ENCODE measurements at regions not wholly inside any gene's neighbourhood (a gene's known extent, or its start where the extent isn't known, plus 50 kb on each side); places are given as distances from the start of the nearest gene placed in this dataset.

GRCh38 chr1:5329068-5329739 is 663.0 kb downstream of the NPHP4 start:
- no peak for TF ChIP-seq CTCF (IDR thresholded peaks at IDR 0.05)
- no peak for TF ChIP-seq POLR2AphosphoS5 (IDR thresholded peaks at IDR 0.05)
- no peak for TF ChIP-seq POLR2A (IDR thresholded peaks at IDR 0.05)
- no peak for TF ChIP-seq EP300 (IDR thresholded peaks at IDR 0.05; ENCODE audit: low read depth)
- H3K4me1 ChIP-seq: no peaks in the 10 kb centered on the region
- no peaks in the 10 kb centered on the region for H3K36me3 ChIP-seq
- no peak overlapping the region for H3K27ac ChIP-seq
- no peak overlapping the region for H3K4me3 ChIP-seq
- H3K27me3 ChIP-seq: no peaks in the 10 kb centered on the region
- WGBS, 2 donors (ENCODE audit: low coverage in 1 of 2): 63 to 66% methylated on average over 5 to 6 of the region's 6 CpGs
- H3K9me3 ChIP-seq: no peaks in the 10 kb centered on the region
- no peak for DNase-seq
- in situ Hi-C loops (cut with MboI; ENCODE audit: low pct_ligation_motif_present in 1 of 4, low pct_unique_long_range_greater_than_20kb in 1 of 4, low sequenced_read_pairs in 3 of 4): no loop called here
- intact Hi-C loops (cut with DNase I; ENCODE audit: low total_unique reads): no loop called here

- no peak overlapping the region for H3K27ac ChIP-seq
- TF ChIP-seq CTCF (IDR thresholded peaks at IDR 0.05) (no peak), EP300 (IDR thresholded peaks at IDR 0.05; ENCODE audit: low read depth) (no peak)
- no peaks in the 10 kb centered on the region for H3K27me3 ChIP-seq
- in situ Hi-C loops (cut with MboI; ENCODE audit: low pct_ligation_motif_present in 1 of 4, low pct_unique_long_range_greater_than_20kb in 1 of 4, low sequenced_read_pairs in 3 of 4): no loop called here
- no peaks in the 10 kb centered on the region for H3K9me3 ChIP-seq
- intact Hi-C loops (cut with DNase I; ENCODE audit: low total_unique reads): no loop called here
- H3K4me3 ChIP-seq: no peak overlapping the region
- DNase-seq: no peak
- H3K4me1 ChIP-seq: no peaks in the 10 kb centered on the region
- 29 to 58% methylated on average over 1 to 2 of the region's 2 CpGs for WGBS, 2 donors (ENCODE audit: low coverage in 1 of 2)
- H3K36me3 ChIP-seq: no peaks in the 10 kb centered on the region
Measured at GRCh38 chr1:5324883-5325282, 667.3 kb downstream of the NPHP4 start.

- Histone ChIP-seq H3K9me3 (no peaks in the 10 kb centered on the region), H3K4me1 (no peaks in the 10 kb centered on the region), H3K36me3 (no peaks in the 10 kb centered on the region), H3K27ac (no peak overlapping the region), H3K27me3 (no peaks in the 10 kb centered on the region), H3K4me3 (no peak overlapping the region)
- DNase-seq: no peak
- TF ChIP-seq EP300 (IDR thresholded peaks at IDR 0.05; ENCODE audit: low read depth) (no peak), CTCF (IDR thresholded peaks at IDR 0.05) (no peak), POLR2A (IDR thresholded peaks at IDR 0.05) (no peak), POLR2AphosphoS5 (IDR thresholded peaks at IDR 0.05) (no peak)
- in situ Hi-C loops (cut with MboI; ENCODE audit: low pct_ligation_motif_present in 1 of 4, low pct_unique_long_range_greater_than_20kb in 1 of 4, low sequenced_read_pairs in 3 of 4): no loop called here
- intact Hi-C loops (cut with DNase I; ENCODE audit: low total_unique reads): no loop called here
- 74 to 84% methylated on average over 11 to 15 of the region's 15 CpGs for WGBS, 2 donors (ENCODE audit: low coverage in 1 of 2)
Measured at GRCh38 chr1:5318143-5318816, 663.9 kb downstream of the AJAP1 start.

- in situ Hi-C loops (cut with MboI; ENCODE audit: low pct_ligation_motif_present in 1 of 4, low pct_unique_long_range_greater_than_20kb in 1 of 4, low sequenced_read_pairs in 3 of 4): no loop called here
Measured at GRCh38 chr1:5317391-5317790, 663.0 kb downstream of the AJAP1 start.

More at GRCh38 chr1:5317391-5317790, 663.0 kb downstream of the AJAP1 start:
- intact Hi-C loops (cut with DNase I; ENCODE audit: low total_unique reads): no loop called here
- TF ChIP-seq POLR2AphosphoS5 (IDR thresholded peaks at IDR 0.05) (no peak), CTCF (IDR thresholded peaks at IDR 0.05) (no peak), EP300 (IDR thresholded peaks at IDR 0.05; ENCODE audit: low read depth) (no peak), POLR2A (IDR thresholded peaks at IDR 0.05) (no peak)
- WGBS, 2 donors (ENCODE audit: low coverage in 1 of 2): 63 to 70% methylated on average over 3 to 4 of the region's 4 CpGs
- no peaks in the 10 kb centered on the region for H3K4me1 ChIP-seq
- H3K4me3 ChIP-seq: no peak overlapping the region
- no peaks in the 10 kb centered on the region for H3K9me3 ChIP-seq
- no peak overlapping the region for H3K27ac ChIP-seq
- H3K36me3 ChIP-seq: no peaks in the 10 kb centered on the region
- DNase-seq: no peak
- no peaks in the 10 kb centered on the region for H3K27me3 ChIP-seq
